Stimulated activated naive CD8-positive, alpha-beta T cell treated with anti-CD3 and anti-CD28 coated beads, Interleukin-15, amount 100 ng/mL, for 72 hours (primary cell): ENCODE measurements at regions not wholly inside any gene's neighbourhood (a gene's known extent, or its start where the extent isn't known, plus 50 kb on each side); places are given as distances from the start of the nearest gene placed in this dataset.
"Not testable (repeated sequence)": the region's sequence is repeated elsewhere in the genome, so short reads cannot be mapped to it uniquely, and the experiment has no call there.

Experiments
- ATAC-seq: fragments of 150-1000 bp; cut with Tn5 transposase; 2 replicates; pipeline ENCODE4 v1.10.0; 2021; ENCODE audit warnings: mild to moderate bottlenecking, moderate library complexity
- DNase-seq, 2 donors: peaks; one replicate each; pipeline ENCODE4 v3.0.0; 2021 to 2022
- H3K27ac Mint-ChIP-seq, 2 donors: one replicate each; pipeline ENCODE4 v1.8.0; 2022; ENCODE audit warnings: mild to moderate bottlenecking in 2 of 2, mixed read lengths in 2 of 2, moderate library complexity in 2 of 2
- H3K27me3 Mint-ChIP-seq: one replicate; pipeline ENCODE4 v1.8.0; 2022; ENCODE audit warnings: mixed read lengths
- H3K4me1 Mint-ChIP-seq: one replicate; pipeline ENCODE4 v1.8.0; 2022; ENCODE audit warnings: mild to moderate bottlenecking, mixed read lengths
- H3K4me3 Mint-ChIP-seq, 2 donors: one replicate each; pipeline ENCODE4 v1.8.0; 2022; ENCODE audit warnings: mild to moderate bottlenecking in 2 of 2, mixed read lengths in 2 of 2, moderate library complexity in 1 of 2
- H3K9me3 Mint-ChIP-seq, 2 donors: one replicate each; pipeline ENCODE4 v1.8.0; 2022; ENCODE audit warnings: mixed read lengths in 2 of 2

DNA sequence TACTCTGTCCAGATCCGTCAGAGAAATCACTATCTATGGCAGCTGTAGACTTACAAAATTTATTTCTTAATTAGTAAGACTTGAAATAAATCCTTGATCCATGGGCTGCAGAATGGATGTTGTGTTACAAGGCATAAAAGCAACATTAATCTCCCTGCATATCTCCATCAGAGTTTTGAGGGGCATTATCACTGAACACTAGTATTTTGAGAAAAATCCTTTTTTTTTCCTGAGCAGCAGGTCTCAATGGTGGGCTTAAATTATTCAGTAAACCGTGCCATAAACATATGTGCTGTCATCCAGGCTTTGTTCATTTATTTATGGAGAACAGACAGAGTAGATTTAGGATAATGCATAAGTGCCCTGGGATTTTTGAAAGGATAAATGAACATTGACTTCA is 457.9 kb upstream of the CTSO start:
- Mint-ChIP-seq H3K4me1 (no peaks in the 10 kb centered on the region), H3K9me3 (no peaks in the 10 kb centered on the region), H3K27me3 (no peaks in the 10 kb centered on the region), H3K4me3 (no peak overlapping the region), H3K27ac (no peak overlapping the region)
- no peak for DNase-seq
- ATAC-seq: no peak

DNA sequence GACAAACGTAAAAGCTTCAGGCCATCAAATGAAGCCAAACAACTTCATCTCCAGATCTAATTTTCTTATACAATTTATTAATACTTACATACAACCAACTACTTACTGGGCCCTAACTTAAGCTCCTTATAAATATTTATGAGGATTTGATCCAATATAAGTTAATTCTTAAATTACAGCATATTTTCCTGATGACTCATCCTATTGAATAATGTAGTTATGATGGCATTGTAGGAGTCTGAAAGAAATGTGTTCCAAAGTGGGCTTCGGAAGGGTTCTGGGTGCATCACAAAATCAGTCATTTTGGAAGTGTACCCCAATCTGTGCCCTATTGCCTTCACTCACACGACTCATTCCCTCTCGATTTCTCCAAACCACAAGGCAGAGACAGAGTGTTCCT is 455.1 kb upstream of the CTSO start:
- no peak for ATAC-seq
- no peak for DNase-seq
- H3K27ac Mint-ChIP-seq: no peak overlapping the region

DNA sequence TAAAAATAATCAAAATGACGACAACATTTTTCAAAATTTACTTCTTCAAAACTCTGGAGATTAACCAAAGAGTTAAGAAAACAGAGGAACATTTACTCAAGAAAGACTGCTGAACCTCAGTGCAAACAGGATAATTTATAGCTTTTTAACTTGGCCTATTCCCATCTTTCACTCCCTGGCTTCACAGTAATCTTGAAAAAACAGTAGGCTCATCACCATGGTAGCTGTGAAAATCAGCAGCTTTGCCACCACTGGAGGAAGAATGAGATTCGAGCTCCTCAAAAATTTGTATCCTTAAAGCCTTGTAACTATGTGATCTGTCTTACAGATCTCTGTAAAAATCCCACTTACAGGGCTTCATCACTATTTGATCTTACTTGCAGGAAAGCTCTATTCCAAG is 447.7 kb upstream of the CTSO start:
- Mint-ChIP-seq H3K27ac (no peak overlapping the region), H3K4me1 (no peaks in the 10 kb centered on the region), H3K4me3 (no peak overlapping the region), H3K27me3 (no peaks in the 10 kb centered on the region), H3K9me3 (peaks cover 0 to 14% of the 10 kb centered on the region in 2 donors)
- no peak for DNase-seq
- no peak for ATAC-seq

More for the DNA sequence above, 455.1 kb upstream of the CTSO start:
- Mint-ChIP-seq H3K4me3 (no peak overlapping the region), H3K9me3 (peaks cover 0 to 9% of the 10 kb centered on the region in 2 donors), H3K27me3 (no peaks in the 10 kb centered on the region), H3K4me1 (no peaks in the 10 kb centered on the region)

DNA sequence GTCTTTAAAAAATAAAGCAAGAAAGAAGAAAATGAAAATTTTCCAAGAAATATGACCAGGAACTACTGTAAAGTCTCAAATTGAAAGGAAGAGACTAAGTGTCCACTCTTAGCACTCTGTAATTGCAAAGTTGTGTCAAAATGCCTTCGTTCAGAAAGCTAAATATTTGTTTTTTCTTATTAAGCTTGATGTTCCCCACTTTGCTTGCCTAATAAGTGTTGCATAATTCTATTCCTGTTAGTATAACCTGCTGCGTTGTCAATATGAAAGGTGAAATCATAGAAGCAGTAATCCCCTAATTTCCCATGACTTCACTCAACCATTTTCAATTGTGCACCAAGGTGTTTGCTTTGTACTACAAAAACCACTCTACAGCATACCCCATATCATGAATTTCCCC is 442.9 kb upstream of the CTSO start:
- ATAC-seq (no peak), DNase-seq (no peak)
- Mint-ChIP-seq H3K4me1 (no peaks in the 10 kb centered on the region), H3K27ac (no peak overlapping the region), H3K4me3 (no peak overlapping the region), H3K9me3 (no peaks in the 10 kb centered on the region), H3K27me3 (no peaks in the 10 kb centered on the region)

DNA sequence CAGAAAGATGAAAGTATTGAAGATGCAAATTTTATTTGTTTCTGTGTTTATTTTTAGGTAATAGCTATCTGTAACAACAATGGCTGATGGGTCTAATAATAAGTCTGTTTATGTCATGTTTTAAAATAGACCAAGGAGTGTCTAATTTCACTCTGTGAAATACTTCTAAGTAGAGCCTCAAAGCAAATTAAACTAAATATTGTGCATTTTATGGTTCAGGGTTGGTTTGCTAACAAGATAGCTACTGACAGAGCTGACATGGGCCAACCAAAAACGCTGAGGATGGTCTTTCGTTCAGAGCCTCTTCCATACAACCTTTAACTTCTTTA is 437.6 kb upstream of the CTSO start:
- DNase-seq (no peak), ATAC-seq (no peak)
- Mint-ChIP-seq H3K27me3 (no peaks in the 10 kb centered on the region), H3K4me1 (no peaks in the 10 kb centered on the region), H3K9me3 (no peaks in the 10 kb centered on the region), H3K27ac (no peak overlapping the region), H3K4me3 (no peak overlapping the region)

DNA sequence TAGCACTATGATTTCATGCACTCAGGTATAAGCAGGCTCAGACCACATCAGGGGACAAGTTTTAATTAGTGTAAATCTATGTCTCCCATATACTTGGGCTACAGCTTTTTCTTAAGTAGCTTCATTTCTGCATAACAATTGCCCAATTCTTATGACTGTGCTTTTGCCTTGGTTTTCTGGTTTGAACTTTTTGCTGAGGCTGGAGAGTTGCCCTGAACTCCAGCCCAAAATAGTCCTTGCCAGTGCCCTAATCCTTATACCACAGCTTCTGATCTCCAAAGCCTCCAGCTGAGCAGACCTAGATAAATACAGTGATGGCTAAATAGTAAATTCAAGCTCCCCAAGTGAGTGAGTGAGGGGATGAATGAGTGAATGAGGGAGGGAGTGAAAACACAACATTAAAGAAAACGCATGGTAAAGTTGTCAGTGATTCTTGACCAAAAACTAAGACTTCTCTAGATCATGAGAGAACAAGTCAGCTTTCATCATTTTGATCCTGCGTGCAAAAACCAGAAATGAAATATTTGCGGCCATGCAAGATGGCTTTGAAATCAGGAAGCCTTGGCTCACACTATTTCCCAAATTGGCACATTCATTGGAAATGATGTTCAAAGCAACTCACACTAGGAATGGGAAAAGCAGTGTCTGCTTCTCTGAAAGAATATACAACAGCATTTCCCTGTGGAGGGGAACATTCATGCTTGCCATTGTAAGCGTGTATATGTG is 437.1 kb upstream of the CTSO start:
- Mint-ChIP-seq H3K9me3 (no peaks in the 10 kb centered on the region), H3K4me1 (no peaks in the 10 kb centered on the region), H3K4me3 (no peak overlapping the region), H3K27ac (no peak overlapping the region), H3K27me3 (no peaks in the 10 kb centered on the region)
- DNase-seq: no peak
- ATAC-seq: no peak

DNA sequence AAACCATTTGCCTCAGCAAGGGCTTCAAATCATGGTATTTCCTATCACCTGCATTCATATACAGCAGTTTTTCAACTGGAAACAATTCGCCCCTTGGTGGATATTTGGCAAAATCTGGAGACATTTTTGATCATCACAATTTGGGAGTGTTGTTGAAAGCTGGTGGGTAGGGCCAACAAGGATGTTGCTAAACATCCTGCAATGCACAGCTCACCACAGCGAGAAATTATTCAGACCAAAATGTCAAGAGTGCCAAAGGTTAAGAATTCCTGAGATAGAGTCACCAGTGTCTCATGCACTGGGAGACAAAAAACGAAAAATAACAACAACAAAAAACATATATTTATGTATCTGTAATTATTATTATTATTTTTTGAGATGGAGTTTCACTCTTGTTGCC is 435.2 kb upstream of the CTSO start:
- H3K27me3 Mint-ChIP-seq: no peaks in the 10 kb centered on the region
- DNase-seq (no peak), ATAC-seq (no peak)
- H3K4me3 Mint-ChIP-seq: no peak overlapping the region
- no peaks in the 10 kb centered on the region for H3K9me3 Mint-ChIP-seq
- no peak overlapping the region for H3K27ac Mint-ChIP-seq
- no peaks in the 10 kb centered on the region for H3K4me1 Mint-ChIP-seq

DNA sequence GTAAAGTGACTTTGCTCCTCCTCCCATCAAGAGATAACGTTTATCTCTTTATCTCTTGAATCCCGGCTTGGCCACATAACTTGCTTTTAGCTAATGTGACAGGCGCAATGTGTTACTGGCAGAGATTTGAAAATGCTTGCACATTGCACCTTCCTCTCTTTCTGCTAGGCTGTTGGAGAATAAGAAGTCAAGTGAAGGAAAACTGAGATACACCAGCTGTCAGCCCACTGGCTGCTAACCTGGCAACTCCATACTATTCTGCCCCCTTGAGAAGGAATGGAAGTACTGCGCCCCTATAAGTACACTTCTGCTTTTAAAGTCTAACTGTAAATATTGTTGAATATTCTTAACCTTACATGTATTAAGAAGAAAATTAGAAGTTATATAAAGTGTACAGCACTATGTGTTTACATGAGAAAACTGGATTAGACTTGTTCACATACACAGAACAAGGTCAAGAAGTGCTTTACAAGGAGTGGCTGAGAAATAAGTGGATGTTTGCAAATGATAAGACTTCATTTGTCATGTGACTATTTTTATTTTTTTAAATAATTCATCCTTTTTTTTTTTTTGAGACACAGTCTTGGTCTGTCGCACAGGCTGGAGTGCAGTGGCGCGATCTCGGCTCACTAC is 424.5 kb upstream of the CTSO start:
- H3K4me3 Mint-ChIP-seq: no peak overlapping the region
- H3K27me3 Mint-ChIP-seq: no peaks in the 10 kb centered on the region
- H3K27ac Mint-ChIP-seq: no peak overlapping the region
- H3K9me3 Mint-ChIP-seq: no peaks in the 10 kb centered on the region
- ATAC-seq (no peak), DNase-seq (no peak)
- no peaks in the 10 kb centered on the region for H3K4me1 Mint-ChIP-seq

DNA sequence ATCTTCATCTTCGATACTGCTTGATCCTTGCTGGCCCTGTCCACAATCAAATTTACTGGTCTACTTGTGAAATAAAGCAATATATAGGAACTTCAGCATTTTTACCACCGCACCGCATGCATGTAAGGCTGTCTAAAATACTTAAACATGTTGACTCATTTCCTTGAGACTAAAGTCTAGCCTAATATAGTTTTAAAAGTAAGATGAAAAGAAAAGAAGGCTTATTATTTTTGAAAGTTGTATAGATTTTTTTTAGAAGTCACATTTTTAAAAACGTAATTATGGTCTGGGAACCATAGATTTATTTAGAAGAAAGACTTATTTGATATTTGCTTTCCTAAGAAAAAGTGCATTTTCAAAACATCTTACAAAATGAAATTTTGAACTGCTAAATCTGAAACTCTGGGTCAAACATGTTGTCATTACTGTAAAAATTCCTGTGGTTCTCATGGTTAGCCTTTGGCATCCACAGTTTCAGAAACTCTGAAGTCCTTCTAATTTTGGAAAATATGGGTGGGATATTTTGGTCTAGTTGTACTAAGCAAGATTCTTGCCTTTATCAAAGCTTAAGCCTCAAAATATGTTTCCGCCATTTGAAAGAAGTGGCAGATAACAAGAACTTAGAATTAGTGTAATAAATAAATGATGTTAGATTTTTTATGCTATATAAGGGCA is 423.5 kb upstream of the CTSO start:
- no peaks in the 10 kb centered on the region for H3K27me3 Mint-ChIP-seq
- H3K27ac Mint-ChIP-seq: no peak overlapping the region
- ATAC-seq: no peak

DNA sequence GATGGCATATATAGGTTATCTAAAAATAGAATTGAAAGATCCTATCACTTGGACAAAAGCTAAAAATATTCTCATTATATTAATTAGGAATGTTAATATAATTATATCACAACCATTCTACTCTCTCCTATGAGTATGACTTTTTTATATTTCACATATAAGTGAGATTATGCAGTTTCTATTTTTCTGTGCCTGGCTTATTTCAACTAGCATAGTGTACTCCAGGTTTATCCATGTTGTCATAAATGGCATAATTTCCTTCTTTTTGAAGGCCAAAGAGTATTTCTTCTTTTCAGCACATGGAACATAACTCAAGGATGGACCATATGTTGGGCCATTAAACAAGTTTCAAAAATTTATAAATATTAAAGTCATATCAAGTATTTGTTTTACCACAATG is 421.2 kb upstream of the CTSO start:
- Mint-ChIP-seq H3K27me3 (no peaks in the 10 kb centered on the region), H3K4me1 (no peaks in the 10 kb centered on the region), H3K4me3 (no peak overlapping the region), H3K9me3 (no peaks in the 10 kb centered on the region), H3K27ac (no peak overlapping the region)
- DNase-seq (no peak), ATAC-seq (no peak)

More for the DNA sequence above, 423.5 kb upstream of the CTSO start:
- Mint-ChIP-seq H3K9me3 (no peaks in the 10 kb centered on the region), H3K4me1 (no peaks in the 10 kb centered on the region), H3K4me3 (no peak overlapping the region)
- DNase-seq: no peak

DNA sequence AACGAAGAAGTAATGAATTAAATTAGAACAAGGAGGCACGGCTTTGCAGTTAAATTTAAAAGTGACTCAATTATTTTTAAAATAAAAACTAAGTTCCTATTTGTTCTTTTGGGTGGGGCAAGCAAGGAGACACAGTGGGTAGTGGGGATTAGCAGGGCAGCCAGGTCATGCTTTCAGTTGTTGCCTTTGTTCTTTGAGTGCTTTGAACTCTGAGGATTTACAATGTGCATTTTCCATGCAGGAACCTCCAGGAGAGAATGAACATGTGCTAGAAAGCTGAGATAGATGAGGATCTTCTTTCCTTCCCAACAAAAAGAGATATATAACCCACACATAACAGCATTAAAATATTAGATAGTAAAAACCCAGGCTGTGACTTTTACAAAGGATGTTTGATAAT is 420.4 kb upstream of the CTSO start:
- H3K27me3 Mint-ChIP-seq: no peaks in the 10 kb centered on the region

DNA sequence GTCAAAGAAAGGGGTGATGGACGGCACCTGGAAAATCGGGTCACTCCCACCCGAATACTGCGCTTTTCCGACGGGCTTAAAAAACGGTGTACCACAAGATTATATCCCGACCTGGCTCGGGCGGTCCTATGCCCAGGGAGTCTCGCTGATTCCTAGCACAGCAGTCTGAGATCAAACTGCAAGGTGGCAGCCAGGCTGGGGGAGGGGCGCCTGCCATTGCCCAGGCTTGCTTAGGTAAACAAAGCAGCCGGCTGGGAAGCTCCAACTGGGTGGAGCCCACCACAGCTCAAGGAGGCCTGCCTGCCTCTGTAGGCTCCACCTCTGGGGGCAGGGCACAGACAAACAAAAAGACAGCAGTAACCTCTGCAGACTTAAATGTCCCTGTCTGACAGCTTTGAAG is 413.8 kb upstream of the CTSO start:
- not testable (repeated sequence) for H3K27me3 Mint-ChIP-seq, H3K27ac Mint-ChIP-seq

More for the DNA sequence above, 420.4 kb upstream of the CTSO start:
- Mint-ChIP-seq H3K4me1 (no peaks in the 10 kb centered on the region), H3K27ac (no peak overlapping the region), H3K9me3 (no peaks in the 10 kb centered on the region), H3K4me3 (no peak overlapping the region)
- DNase-seq (no peak), ATAC-seq (no peak)

DNA sequence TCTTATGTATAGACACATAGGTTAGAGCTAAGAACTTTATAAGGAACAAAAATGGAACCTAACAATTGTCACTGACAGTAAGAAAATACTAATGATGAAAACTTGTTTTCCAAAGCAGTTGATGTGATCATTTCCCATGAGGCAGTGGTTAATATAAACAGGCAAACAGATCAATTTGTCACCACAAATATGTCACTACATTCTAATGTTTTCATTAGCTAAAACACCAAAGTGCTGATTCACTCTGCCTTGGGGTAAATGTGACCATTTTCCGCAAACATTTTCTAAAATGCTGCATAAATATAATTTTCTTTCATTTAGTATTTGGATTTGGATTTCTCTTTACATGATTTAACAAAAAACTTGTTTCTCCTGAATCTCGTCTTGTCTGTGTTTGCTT is 408.9 kb upstream of the CTSO start:
- no peaks in the 10 kb centered on the region for H3K27me3 Mint-ChIP-seq
- H3K4me1 Mint-ChIP-seq: no peaks in the 10 kb centered on the region
- no peak overlapping the region for H3K27ac Mint-ChIP-seq
- H3K4me3 Mint-ChIP-seq: no peak overlapping the region
- ATAC-seq: no peak
- peaks cover 8 to 11% of the 10 kb centered on the region in 2 donors for H3K9me3 Mint-ChIP-seq
- no peak for DNase-seq

More for the DNA sequence above, 413.8 kb upstream of the CTSO start:
- not testable (repeated sequence) for H3K4me1 Mint-ChIP-seq, DNase-seq, H3K4me3 Mint-ChIP-seq, ATAC-seq
- peaks cover 7 to 11% of the 10 kb centered on the region in 2 donors for H3K9me3 Mint-ChIP-seq

DNA sequence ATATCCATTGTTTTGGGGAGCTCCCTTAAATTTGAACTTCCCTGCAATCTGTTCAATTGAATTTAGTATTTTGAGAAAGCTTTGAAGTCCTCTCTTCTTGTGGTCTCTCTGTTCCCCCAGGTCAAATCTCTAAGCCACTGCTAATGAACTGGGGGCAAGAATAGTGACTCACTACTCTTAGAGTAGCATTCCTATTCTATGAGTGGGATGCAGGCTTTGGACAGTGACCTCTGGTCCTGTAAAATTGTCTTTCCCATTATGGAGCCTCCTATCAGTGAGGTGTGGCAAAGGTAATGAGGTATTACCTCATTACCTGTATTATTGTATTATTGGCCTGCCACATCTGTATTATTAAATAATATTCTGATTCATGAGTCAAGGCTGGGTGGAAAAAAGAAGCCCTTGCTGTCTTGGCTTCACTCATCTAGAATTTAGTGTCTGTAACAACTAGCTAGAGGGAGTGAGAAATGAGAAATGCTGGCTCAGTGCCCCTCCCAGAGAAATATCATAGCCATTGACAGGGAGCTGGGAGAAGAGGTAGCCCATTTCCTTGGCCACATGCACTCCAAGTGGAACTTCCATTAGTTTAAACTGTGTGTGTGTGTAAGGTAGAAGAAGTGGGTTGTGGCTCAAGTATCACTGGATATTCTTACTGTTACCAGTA is 393.9 kb upstream of the CTSO start:
- no peaks in the 10 kb centered on the region for H3K9me3 Mint-ChIP-seq
- ATAC-seq: no peak
- DNase-seq: no peak
- H3K27me3 Mint-ChIP-seq: no peaks in the 10 kb centered on the region
- H3K4me1 Mint-ChIP-seq: no peaks in the 10 kb centered on the region
- no peak overlapping the region for H3K27ac Mint-ChIP-seq
- H3K4me3 Mint-ChIP-seq: no peak overlapping the region

DNA sequence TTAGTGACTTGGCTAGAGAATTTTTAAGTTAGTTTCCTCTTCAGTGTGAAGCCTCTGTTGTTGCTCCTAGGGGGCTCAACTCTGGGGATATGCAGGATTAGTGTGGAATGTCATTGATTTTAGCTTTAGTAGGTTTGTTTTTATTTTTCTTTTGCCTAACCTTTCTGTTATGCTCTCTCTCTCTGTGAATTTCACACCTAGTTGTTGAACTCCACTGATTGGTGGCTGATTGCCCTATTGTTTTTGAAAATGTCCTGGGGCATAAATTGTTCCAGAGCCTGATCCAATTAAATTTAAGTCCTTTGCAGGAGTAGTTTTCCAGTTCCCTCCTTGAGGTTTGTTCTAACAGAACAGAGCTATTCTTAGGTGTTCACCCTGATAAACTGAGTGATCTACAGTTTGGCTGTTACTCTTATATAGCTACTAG is 393.3 kb upstream of the CTSO start:
- no peaks in the 10 kb centered on the region for H3K27me3 Mint-ChIP-seq
- no peaks in the 10 kb centered on the region for H3K4me1 Mint-ChIP-seq
- H3K9me3 Mint-ChIP-seq: no peaks in the 10 kb centered on the region
- no peak overlapping the region for H3K27ac Mint-ChIP-seq
- DNase-seq (no peak), ATAC-seq (no peak)
- H3K4me3 Mint-ChIP-seq: no peak overlapping the region

DNA sequence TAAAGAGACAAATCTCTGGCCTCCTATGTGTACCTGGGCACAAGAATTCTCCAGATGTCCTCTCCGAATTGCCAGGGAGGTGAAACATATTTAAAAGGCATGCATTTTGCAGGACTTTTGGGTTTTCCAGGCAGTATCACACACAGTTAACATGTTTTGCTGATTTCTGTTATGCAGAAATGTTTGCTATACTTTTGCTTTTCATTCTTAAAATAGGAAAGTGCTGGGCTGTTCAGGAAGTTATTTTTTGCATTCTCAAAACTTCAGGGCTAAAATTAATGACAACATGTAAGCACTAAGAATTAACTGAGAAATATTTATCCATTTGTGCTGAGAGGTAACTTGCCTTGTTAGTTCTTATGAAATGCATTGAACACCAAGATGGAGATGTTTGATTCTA is 390.7 kb upstream of the CTSO start:
- H3K27ac Mint-ChIP-seq: no peak overlapping the region
- no peak for DNase-seq
- H3K27me3 Mint-ChIP-seq: no peaks in the 10 kb centered on the region
- H3K4me3 Mint-ChIP-seq: no peak overlapping the region
- ATAC-seq: no peak
- H3K9me3 Mint-ChIP-seq: no peaks in the 10 kb centered on the region
- H3K4me1 Mint-ChIP-seq: no peaks in the 10 kb centered on the region
